Spinal cord (tissue), 9 donors: ENCODE measurements at regions not wholly inside any gene's neighbourhood (a gene's known extent, or its start where the extent isn't known, plus 50 kb on each side); places are given as distances from the start of the nearest gene placed in this dataset.

Experiments
- DNase-seq, 6 donors: peaks; one replicate each; pipeline versions ENCODE4 v3.0.0 to v3.0.0-alpha.2; 2013 to 2015; ENCODE audit warnings: low spot score in 6 of 6, low read depth in 4 of 6
- H3K27ac ChIP-seq: one replicate; pipeline ENCODE4 v1.5.1; 2013; ENCODE audit warnings: low read depth, low read length, control low read depth
- H3K27me3 ChIP-seq: one replicate; pipeline ENCODE4 v1.6.1; 2013; ENCODE audit warnings: low read length; ENCODE audit not compliant: control insufficient read depth, insufficient read depth
- H3K36me3 ChIP-seq: one replicate; pipeline ENCODE4 v1.6.1; 2013; ENCODE audit warnings: low read length; ENCODE audit not compliant: control insufficient read depth, insufficient read depth
- H3K4me1 ChIP-seq: one replicate; pipeline ENCODE4 v1.6.1; 2013; ENCODE audit warnings: low read length; ENCODE audit not compliant: control insufficient read depth, insufficient read depth
- H3K4me3 ChIP-seq: one replicate; pipeline ENCODE4 v1.5.1; 2013; ENCODE audit warnings: low read depth, low read length, control low read depth
- H3K9me3 ChIP-seq: one replicate; pipeline ENCODE4 v1.6.1; 2013; ENCODE audit warnings: low read length; ENCODE audit not compliant: control insufficient read depth, insufficient read depth
- WGBS: methylation state at CpG from one replicate; pipeline ENCODE4 v1.1.5; 2013; ENCODE audit warnings: missing lambda C conversion rate; ENCODE audit not compliant: insufficient coverage; 5-methylcytosine and 5-hydroxymethylcytosine counted together
- donor health status: healthy.

GRCh38 chr1:191831572-191831971 is 326.7 kb upstream of the RGS18 start:
- no peaks in the 10 kb centered on the region for H3K4me1 ChIP-seq
- WGBS: no CpG with 5 or more reads among the region's 4 CpGs
- H3K27me3 ChIP-seq: no peaks in the 10 kb centered on the region
- H3K36me3 ChIP-seq: no peaks in the 10 kb centered on the region
- no peaks in the 10 kb centered on the region for H3K9me3 ChIP-seq
- H3K27ac ChIP-seq: no peak overlapping the region
- no peak for DNase-seq
- H3K4me3 ChIP-seq: no peak overlapping the region

- Histone ChIP-seq H3K4me3 (no peak overlapping the region), H3K27me3 (no peaks in the 10 kb centered on the region), H3K36me3 (no peaks in the 10 kb centered on the region), H3K27ac (no peak overlapping the region), H3K4me1 (no peaks in the 10 kb centered on the region), H3K9me3 (no peaks in the 10 kb centered on the region)
- WGBS: no CpG with 5 or more reads among the region's 2 CpGs
- DNase-seq: no peak
These were observed 318.4 kb upstream of the RGS18 start for GRCh38 chr1:191839891-191840290.

GRCh38 chr1:191851799-191852595 is 306.3 kb upstream of the RGS18 start:
- no peak for DNase-seq
- no peaks in the 10 kb centered on the region for H3K4me1 ChIP-seq
- WGBS: no CpG with 5 or more reads among the region's 1 CpG

GRCh38 chr1:191852907-191853306 is 305.4 kb upstream of the RGS18 start:
- no peak for DNase-seq
- Histone ChIP-seq H3K27me3 (no peaks in the 10 kb centered on the region), H3K27ac (no peak overlapping the region), H3K4me3 (no peak overlapping the region), H3K36me3 (no peaks in the 10 kb centered on the region), H3K9me3 (no peaks in the 10 kb centered on the region), H3K4me1 (no peaks in the 10 kb centered on the region)
- no CpG with 5 or more reads among the region's 1 CpG for WGBS

More at GRCh38 chr1:191851799-191852595, 306.3 kb upstream of the RGS18 start:
- Histone ChIP-seq H3K4me3 (no peak overlapping the region), H3K27me3 (no peaks in the 10 kb centered on the region), H3K36me3 (no peaks in the 10 kb centered on the region), H3K27ac (no peak overlapping the region), H3K9me3 (no peaks in the 10 kb centered on the region)

- H3K4me3 ChIP-seq: no peak overlapping the region
- WGBS: no CpG with 5 or more reads among the region's 1 CpG
These were observed 300.7 kb upstream of the RGS18 start for GRCh38 chr1:191857600-191857999.

GRCh38 chr1:191865479-191865878 is 292.8 kb upstream of the RGS18 start:
- H3K27ac ChIP-seq: no peak overlapping the region
- 73% methylated on average over 2 of the region's 6 CpGs for WGBS

More at GRCh38 chr1:191857600-191857999, 300.7 kb upstream of the RGS18 start:
- H3K36me3 ChIP-seq: no peaks in the 10 kb centered on the region
- H3K27me3 ChIP-seq: no peaks in the 10 kb centered on the region
- no peaks in the 10 kb centered on the region for H3K4me1 ChIP-seq
- no peak overlapping the region for H3K27ac ChIP-seq
- no peak for DNase-seq
- H3K9me3 ChIP-seq: no peaks in the 10 kb centered on the region

GRCh38 chr1:191866155-191866554 is 292.1 kb upstream of the RGS18 start:
- Histone ChIP-seq H3K4me1 (no peaks in the 10 kb centered on the region), H3K36me3 (no peaks in the 10 kb centered on the region), H3K9me3 (no peaks in the 10 kb centered on the region), H3K27me3 (no peaks in the 10 kb centered on the region), H3K27ac (no peak overlapping the region), H3K4me3 (no peak overlapping the region)
- no peak for DNase-seq
- WGBS: no CpG with 5 or more reads among the region's 2 CpGs

More at GRCh38 chr1:191865479-191865878, 292.8 kb upstream of the RGS18 start:
- no peak for DNase-seq
- H3K36me3 ChIP-seq: no peaks in the 10 kb centered on the region
- no peaks in the 10 kb centered on the region for H3K4me1 ChIP-seq
- H3K4me3 ChIP-seq: no peak overlapping the region
- H3K27me3 ChIP-seq: no peaks in the 10 kb centered on the region
- no peaks in the 10 kb centered on the region for H3K9me3 ChIP-seq

GRCh38 chr1:191869790-191870312 is 288.4 kb upstream of the RGS18 start:
- no peak for DNase-seq
- Histone ChIP-seq H3K27ac (no peak overlapping the region), H3K9me3 (no peaks in the 10 kb centered on the region), H3K27me3 (no peaks in the 10 kb centered on the region), H3K36me3 (no peaks in the 10 kb centered on the region), H3K4me1 (no peaks in the 10 kb centered on the region), H3K4me3 (no peak overlapping the region)
- WGBS: no CpG with 5 or more reads among the region's 3 CpGs

- Histone ChIP-seq H3K9me3 (no peaks in the 10 kb centered on the region), H3K27ac (no peak overlapping the region), H3K4me3 (no peak overlapping the region), H3K4me1 (no peaks in the 10 kb centered on the region), H3K36me3 (no peaks in the 10 kb centered on the region), H3K27me3 (no peaks in the 10 kb centered on the region)
- 83% methylated on average over 2 of the region's 3 CpGs for WGBS
- DNase-seq: no peak
These were observed 287.8 kb upstream of the RGS18 start for GRCh38 chr1:191870490-191870889.

GRCh38 chr1:191875994-191876393 is 282.3 kb upstream of the RGS18 start:
- WGBS: no CpG with 5 or more reads among the region's 1 CpG
- Histone ChIP-seq H3K27me3 (no peaks in the 10 kb centered on the region), H3K36me3 (no peaks in the 10 kb centered on the region)

More at GRCh38 chr1:191875994-191876393, 282.3 kb upstream of the RGS18 start:
- Histone ChIP-seq H3K4me3 (no peak overlapping the region), H3K27ac (no peak overlapping the region), H3K4me1 (no peaks in the 10 kb centered on the region), H3K9me3 (no peaks in the 10 kb centered on the region)
- no peak for DNase-seq
